ENCODE measurements at regions not wholly inside any gene's neighbourhood (a gene's known extent, or its start where the extent isn't known, plus 50 kb on each side); places are given as distances from the start of the nearest gene placed in this dataset.
"Not testable (repeated sequence)": the region's sequence is repeated elsewhere in the genome, so short reads cannot be mapped to it uniquely, and the experiment has no call there.

GRCh38 chr3:153762411-153763235, 358.6 kb upstream of the ARHGEF26 start:
- CTCF ChIA-PET, result no interaction called here

GRCh38 chr3:153767601-153768560, 353.3 kb upstream of the ARHGEF26 start:
- ChIA-PET CTCF (interaction anchor here (0.6 to 1.0 kb wide), 3 partner anchors 48 to 603 kb away, joined by 3 read pairs; no protein-coding TSS in a partner anchor), POLR2A (no interaction called here)

More at GRCh38 chr3:153762411-153763235, 358.6 kb upstream of the ARHGEF26 start:
- POLR2A ChIA-PET, result no interaction called here

DNA sequence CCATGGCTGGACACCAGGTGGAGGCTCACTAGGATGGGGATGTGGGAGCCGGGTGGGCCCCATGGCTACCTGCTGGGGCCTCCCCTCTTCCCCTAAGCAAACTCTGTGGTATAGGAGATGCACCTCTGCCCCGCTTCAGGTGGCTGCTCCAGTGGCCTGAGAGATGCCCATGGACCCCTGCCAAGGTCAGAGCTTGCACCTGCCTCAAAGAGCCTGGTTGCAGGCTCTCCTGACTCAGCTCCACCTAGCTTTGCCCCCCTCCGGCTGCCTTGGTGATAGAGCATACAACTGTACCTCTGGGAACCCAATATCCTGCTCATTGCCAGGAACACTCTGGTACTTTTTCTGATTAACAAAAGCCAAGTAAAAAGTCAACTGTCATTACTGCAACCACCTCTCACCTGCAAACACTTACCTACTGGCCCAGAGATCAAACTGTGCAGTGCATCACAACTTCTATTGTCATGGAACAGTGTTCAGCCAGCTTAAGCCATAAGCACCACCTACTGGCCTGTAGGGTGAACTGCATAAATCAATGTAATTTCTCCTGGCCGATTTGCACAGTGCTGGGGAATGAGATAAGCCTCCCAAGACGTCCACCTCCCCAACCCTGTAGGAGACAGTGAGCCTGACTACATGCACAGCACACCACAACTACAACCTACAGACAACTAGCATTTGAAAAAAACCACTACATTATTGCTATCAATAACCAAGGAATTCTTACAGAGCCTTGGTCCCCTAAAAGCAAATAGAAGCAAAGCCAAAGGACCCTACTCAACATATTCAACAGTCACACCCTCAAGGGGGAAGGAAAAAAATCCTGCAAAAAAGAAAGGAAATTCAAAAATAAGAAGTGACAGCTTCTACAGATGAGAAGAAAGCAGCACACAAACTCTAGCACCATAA, 352.4 kb upstream of the ARHGEF26 start:
- CTCF ChIA-PET, result interaction anchor here (0.6 to 1.0 kb wide), 4 partner anchors 49 to 604 kb away, joined by 3 read pairs; no protein-coding TSS in a partner anchor
- POLR2A ChIA-PET, result no interaction called here

DNA sequence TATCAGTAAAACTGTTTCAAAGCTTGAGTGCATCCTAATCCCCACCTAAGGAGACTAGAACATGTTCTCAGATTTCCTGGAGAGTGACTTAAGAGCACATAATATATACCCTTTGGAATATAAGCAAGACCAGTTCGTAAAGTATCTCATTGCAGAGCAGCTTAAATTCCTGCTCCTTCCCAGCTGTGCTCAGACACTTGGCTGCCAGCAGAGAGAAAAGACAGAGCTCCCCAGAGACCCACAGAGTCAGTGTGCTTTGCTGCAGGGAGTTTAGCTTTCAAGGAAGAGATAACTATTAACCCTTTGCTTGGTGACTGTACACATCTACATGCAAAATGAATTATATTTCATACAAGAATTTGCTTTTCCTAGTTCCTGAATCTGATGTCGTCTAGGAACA, 338.1 kb upstream of the ARHGEF26 start:
- CTCF ChIA-PET, result no interaction called here

DNA sequence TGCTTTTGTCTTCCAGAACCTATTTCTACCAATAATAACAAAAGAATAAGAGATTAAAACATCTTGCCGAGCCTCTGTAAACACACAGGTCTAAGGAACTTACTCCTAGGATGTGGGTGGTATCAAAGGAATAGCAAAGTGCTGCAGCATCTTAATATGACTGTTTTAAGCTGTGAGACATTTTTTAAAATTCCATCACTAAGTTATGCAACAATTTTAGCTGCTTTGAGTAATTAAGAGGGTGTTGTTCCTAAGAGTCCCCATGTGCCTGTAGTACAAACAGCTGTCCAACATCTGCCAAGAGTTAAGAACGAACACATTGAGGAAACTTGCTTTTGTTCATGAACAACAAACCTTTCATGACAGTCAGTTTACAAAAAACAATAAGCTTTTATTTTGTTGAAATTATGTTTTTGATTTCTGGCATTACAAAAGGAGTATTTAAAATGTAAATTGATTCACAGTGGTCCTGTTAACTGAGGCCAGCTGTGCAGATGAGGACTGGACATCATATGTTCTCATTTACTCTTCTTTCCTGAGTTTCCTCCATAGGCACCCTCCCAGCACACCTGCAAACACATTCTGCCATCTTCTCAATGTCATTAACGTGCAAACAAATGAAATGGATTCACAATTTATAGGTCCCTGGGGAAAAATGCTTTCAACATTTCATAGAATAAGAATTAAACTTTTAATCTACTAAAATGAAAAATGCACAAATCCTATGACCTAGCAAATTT, 337.3 kb upstream of the ARHGEF26 start:
- POLR2A ChIA-PET, result no interaction called here
- CTCF ChIA-PET, result no interaction called here

More for the DNA sequence above, 338.1 kb upstream of the ARHGEF26 start:
- POLR2A ChIA-PET, result no interaction called here

GRCh38 chr3:153785901-153786300, 335.3 kb upstream of the ARHGEF26 start:
- POLR2A ChIA-PET, result no interaction called here
- CTCF ChIA-PET, result interaction anchor here (0.6 kb wide), 1 partner anchor 339 kb away, joined by 3 read pairs; no protein-coding TSS in a partner anchor

DNA sequence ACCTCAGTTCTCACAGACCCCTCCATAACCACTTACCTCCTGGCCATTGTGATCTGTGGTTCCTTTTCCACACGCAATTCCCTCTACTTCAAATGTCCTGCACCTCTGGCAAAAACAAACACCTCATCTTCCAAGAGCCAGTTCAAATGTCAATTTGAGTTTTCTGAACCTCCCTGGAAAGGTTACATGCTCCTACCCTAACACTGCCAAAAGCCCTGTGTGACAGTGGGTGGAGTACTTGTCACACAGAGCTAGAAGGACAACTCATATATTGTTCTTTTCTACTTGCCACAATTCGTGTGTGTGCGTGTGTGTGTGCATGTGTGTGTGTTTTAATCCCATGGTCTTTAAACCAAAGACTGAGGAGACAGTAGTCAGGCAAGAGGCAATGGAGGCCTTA, 331.8 kb upstream of the ARHGEF26 start:
- ChIA-PET POLR2A (no interaction called here), CTCF (no interaction called here)

DNA sequence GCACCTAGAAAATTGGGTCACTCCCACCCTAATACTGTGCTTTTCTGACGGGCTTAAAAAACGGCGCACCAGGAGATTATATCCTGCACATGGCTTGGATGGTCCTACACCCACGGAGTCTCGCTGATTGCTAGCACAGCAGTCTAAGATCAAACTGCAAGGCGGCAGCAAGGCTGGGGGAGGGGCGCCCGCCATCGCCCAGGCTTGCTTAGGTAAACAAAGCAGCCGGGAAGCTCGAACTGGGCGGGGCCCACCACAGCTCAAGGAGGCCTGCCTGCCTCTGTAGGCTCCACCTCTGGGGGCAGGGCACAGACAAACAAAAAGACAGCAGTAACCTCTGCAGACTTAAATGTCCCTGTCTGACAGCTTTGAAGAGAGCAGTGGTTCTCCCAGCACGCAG, 324.1 kb upstream of the ARHGEF26 start:
- CTCF ChIA-PET, POLR2A ChIA-PET: not testable (repeated sequence)

GRCh38 chr3:153809097-153809496, 312.1 kb upstream of the ARHGEF26 start:
- ChIA-PET POLR2A (no interaction called here), CTCF (no interaction called here)

GRCh38 chr3:153818338-153818737, 302.9 kb upstream of the ARHGEF26 start:
- POLR2A ChIA-PET, result no interaction called here
- CTCF ChIA-PET, result no interaction called here

DNA sequence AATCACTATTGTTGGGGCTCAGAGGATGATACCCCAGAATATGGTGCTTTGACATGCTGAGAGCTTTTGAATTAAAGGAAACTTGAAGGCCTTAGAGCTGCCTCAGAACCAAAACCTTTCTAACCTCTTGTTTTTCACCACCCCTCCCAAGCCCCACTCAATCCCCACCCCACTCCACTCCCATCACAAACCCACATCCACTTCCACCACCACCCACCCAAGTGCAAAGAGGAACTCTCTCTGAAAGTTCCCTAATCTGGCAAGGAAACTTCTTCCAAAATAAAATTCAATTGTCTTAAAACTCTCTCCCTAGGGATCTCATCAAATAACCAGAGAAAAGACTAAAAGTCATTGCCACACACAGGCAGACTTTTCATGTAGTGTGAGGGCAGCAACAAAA, 301.2 kb upstream of the ARHGEF26 start:
- ChIA-PET POLR2A (no interaction called here), CTCF (no interaction called here)

GRCh38 chr3:153828346-153828745, 292.8 kb upstream of the ARHGEF26 start:
- CTCF ChIA-PET, POLR2A ChIA-PET: not testable (repeated sequence)

GRCh38 chr3:153829606-153830170, 291.5 kb upstream of the ARHGEF26 start:
- CTCF ChIA-PET, result no interaction called here
- POLR2A ChIA-PET, result no interaction called here

GRCh38 chr3:153830552-153830951, 290.6 kb upstream of the ARHGEF26 start:
- ChIA-PET POLR2A (no interaction called here), CTCF (interaction anchor here (0.6 kb wide), 1 partner anchor 373 kb away, joined by 3 read pairs; no protein-coding TSS in a partner anchor)

DNA sequence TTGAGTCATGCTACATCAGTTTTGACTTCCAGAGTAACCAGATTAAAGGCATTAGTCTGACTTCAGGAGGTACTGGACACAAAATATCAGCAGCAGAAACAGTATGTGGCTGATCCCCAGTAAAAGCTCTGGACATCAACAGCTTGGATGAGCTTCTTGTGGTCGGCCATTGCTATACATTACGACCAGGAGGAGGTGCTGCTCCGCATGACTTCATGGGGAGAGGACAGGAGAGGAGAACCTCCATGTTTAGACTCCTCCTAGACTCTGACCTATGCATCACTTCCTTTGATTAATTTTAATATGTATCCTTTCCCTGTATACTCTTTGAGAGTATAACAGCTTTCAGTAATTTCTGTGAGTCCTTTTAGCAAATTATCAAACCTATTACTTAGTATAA, 285.6 kb upstream of the ARHGEF26 start:
- POLR2A ChIA-PET, result no interaction called here

GRCh38 chr3:153840487-153840886, 280.7 kb upstream of the ARHGEF26 start:
- CTCF ChIA-PET, result no interaction called here
- POLR2A ChIA-PET, result no interaction called here

More for the DNA sequence above, 285.6 kb upstream of the ARHGEF26 start:
- CTCF ChIA-PET, result no interaction called here

GRCh38 chr3:153843994-153844393, 277.2 kb upstream of the ARHGEF26 start:
- POLR2A ChIA-PET, result no interaction called here
- CTCF ChIA-PET, result no interaction called here

GRCh38 chr3:153845311-153845710, 275.9 kb upstream of the ARHGEF26 start:
- POLR2A ChIA-PET, result no interaction called here
- CTCF ChIA-PET, result no interaction called here

GRCh38 chr3:153848702-153849101, 272.5 kb upstream of the ARHGEF26 start:
- POLR2A ChIA-PET, result no interaction called here
- CTCF ChIA-PET, result no interaction called here
